Glomerular visceral epithelial cell (primary cell): ENCODE measurements at regions not wholly inside any gene's neighbourhood (a gene's known extent, or its start where the extent isn't known, plus 50 kb on each side); places are given as distances from the start of the nearest gene placed in this dataset.
"Not testable (repeated sequence)": the region's sequence is repeated elsewhere in the genome, so short reads cannot be mapped to it uniquely, and the experiment has no call there.

Source experiments
- DNase-seq: peaks from one replicate; pipeline ENCODE4 v3.0.0-alpha.2; 2016; ENCODE audit errors: extremely low spot score

GRCh38 chr1:207196135-207196534, 92.1 kb downstream of the C4BPA start:
- not testable (repeated sequence) for DNase-seq

DNA sequence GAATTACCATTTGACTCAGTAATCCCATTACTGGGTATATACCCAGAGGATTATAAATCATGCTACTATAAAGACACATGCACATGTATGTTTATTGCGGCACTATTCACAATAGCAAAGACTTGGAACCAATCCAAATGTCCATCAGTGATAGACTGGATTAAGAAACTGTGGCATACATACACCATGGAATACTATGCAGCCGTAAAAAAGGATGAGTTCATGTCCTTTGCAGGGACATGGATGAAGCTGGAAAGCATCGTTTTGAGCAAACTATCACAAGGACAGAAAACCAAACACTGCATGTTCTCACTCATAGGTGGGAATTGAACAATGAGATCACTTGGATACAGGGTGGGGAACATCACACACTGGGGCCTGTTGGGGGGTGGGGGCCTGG, 97.5 kb downstream of the C4BPA start:
- DNase-seq: not testable (repeated sequence)

DNA sequence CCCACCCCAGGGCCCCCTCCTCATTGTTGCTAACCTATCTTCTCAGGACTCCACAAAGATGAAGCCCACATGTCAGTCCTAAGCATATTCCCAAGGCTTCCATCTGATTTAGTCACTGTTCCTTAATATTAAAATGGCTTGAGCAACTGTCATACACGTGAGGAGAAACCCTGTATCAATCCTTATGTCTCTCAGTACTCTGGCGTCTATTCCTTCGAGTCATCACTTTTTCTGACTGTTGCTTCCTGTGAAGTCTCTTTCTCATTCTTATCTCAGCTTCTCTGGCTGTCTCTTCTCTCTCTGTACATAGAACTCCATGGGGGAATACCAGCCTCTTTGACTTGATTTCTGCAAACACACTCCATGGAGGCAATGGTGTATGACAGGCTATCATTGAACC, 98.4 kb downstream of the C4BPA start:
- no peak for DNase-seq

DNA sequence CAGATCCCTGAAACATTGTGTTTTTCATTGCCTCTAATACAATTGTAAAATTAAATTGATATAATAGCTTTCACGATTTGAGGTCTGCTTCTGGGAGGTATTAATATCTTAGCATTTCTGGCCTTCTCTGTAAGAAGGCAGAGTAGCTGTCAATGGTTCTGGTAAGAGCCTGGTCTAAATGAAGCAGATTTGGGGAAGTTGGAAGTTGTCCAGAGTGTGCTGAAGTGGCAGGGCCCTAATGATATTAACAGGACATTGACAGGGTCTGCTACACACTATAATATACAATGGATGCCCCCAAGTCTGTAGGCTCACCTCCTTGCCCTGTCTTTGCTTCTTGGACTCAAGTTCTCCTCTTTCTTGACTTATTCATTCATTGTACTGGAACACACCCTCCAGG, 99.5 kb downstream of the C4BPA start:
- DNase-seq: no peak

DNA sequence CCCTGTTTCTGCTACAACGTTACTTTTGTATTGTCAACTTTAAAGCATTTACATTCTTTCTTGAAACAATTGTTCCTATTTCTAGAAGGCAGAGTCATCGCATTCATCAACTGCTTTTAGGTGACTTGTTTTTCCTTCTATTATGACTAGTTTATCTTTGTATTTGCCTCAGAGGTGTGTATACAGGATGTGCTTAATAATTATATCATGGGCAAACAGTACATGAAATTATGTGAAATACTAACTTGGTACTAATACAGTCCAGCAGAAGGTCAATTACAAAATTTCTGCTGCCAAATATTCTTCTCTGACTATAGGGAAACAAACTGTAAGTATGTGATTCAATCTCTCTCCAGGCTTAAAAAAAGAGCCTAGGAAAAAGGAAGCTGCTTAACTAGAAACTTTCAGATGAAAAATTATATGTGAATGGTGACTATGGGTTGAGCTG, 101.6 kb downstream of the C4BPA start:
- DNase-seq: no peak

DNA sequence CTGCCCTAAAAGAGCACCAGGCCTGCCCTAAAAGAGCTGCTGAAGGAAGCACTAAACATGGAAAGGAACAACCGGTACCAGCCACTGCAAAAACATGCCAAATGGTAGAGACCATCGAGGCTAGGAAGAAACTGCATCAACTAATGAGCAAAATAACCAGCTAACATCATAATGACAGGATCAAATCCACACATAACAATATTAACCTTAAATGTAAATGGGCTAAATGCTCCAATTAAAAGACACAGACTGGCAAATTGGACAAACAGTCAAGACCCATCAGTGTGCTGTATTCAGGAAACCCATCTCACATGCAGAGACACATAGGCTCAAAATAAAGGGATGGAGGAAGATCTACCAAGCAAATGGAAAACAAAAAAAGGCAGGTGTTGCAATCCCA, 104.7 kb downstream of the C4BPA start:
- not testable (repeated sequence) for DNase-seq

DNA sequence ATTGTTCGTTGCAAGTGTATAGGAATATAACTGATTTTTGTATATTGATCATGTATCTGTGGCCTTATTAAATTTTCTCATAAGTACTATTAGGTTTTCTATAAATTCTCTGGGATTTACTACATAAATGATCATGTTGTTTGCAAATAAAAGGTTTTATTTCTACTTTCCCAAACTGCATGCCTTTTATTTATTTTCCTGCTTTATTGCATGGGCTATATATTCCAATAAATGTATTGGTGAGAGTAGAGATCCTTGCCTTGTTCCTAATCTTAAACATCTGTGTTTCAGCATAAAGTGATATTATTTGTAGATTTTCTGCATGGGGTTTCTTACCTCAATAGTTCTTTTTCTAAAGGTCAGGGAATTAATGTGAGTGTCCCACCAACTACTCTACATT, 107.0 kb upstream of the CD55 start:
- DNase-seq: no peak

- no peak for DNase-seq
Measured at GRCh38 chr1:207217778-207218511, 103.5 kb upstream of the CD55 start.

DNA sequence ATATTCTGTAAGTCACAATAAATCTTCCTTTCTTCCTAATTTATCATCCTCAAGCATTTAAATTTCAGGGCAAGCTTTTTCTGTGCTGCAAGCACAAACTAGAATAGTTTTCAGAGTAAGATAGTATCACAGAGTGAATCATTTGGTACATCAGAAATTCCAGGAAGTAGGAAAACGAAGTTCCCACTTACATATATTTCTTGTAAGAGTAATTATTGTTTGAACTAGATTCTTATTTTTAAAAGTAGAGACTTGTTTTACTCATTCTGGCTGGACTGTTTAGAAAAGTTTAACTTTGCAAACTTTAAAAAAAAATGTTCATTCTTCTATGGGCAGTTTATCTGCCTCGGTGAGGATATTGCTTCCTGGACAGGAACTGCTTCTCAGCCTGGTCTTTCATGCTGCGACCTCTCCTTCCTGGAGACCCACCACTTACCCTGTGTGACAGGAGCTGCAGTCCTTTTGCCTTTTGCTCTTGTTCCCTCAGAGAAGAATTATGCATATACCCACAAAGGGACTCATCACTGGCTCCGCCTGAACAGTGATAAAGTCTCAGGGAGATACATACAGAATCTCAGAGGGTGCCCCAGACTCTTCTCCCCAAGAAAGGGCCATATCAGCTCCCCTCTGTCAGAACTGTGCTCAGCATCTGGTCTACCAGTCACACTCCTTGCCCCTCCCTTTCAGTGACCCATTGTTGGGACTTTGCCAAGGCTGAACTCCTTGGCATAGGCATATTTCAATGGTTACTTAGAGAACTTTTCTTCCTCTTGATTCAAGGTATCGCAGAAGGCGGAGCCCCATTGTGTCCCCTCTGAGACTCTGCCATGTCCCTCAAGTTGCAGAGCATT, 102.7 kb upstream of the CD55 start:
- DNase-seq: peak; percentile 15

DNA sequence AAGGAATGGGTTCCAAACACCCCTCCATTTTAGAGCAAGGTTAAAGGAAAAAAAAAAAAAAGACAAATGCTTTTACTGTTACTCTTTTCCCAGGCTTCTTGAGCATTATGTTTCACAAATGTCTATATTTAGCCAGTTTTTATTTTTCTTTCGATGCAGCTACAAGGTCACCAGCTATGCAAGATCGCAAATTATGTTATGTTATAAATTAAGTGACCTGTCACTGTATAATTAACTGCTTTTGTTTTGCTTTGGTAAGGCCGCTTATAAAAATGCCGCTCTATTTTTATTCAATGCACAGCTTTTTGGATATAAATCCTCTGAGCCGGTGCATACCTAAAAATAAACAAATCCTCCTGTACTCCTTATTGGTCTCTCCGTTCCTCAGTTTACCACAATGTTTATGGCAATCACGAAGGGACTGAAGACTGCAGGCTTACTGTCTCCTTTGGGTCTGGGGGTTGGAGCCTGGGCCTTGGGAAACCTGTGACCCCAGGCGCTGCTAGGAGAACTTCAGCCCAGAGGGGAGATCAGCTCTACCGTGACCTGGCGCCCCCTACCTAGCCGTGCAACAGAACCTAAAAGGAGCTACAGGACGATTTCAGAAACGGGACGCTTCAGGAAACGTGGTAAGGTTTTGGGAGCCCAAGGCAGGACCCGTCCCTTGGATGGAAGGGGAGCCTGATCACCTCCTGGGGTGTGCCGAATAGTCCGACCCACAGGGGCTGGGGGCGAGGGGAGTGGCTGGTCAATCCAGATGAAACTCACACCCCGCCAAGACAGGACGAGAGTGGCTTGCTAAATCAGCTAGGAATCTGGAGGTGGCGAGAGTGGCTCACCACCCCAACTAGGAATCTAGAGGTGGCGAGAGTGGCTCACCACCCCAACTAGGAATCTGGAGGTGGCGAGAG, 101.2 kb upstream of the CD55 start:
- DNase-seq: no peak

GRCh38 chr1:207221934-207222351, 99.5 kb upstream of the CD55 start:
- DNase-seq: no peak

DNA sequence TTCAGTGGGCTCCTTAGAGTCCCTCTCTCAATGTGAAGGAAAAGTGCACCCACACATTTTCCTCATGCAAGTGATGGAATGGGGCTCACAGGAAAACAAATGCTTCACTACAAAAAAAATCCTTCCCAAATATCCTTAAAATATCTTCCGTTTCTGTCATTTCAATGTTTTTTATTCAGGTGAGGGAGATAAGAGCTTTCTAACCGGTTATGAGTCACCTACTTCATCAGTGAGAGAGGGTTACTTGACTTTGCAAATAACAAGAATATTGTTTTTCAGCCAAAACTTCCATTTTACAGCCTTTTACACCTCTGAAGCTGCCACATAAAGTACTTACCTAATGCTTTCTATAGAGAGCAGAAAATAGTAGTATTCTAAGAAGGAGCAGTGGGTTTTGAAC, 98.3 kb upstream of the CD55 start:
- DNase-seq: no peak

- no peak for DNase-seq
Measured at GRCh38 chr1:207224666-207225065, 96.8 kb upstream of the CD55 start.

DNA sequence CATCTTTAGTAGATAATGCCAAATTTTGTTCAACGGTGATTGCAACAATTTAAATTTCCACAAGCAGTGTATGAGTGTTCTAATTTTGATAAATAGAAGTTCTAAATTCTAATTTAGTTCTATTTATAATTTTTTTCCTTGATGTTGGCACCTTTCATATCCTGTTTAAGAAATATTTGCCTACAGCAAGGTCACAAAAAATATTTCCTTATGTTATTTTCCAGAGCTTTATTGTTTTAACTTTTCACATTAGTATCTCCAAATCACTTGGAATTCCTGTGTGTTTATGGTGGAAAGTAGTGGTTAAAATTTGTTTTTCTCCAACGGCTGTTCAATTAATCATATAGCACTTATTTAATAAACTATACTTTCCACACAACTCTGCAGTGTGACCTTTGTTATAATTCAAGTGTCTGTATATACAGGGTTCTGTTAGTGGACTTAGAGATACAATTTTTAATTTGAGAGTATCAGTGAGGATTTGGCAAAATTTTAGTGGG, 94.3 kb upstream of the CD55 start:
- no peak for DNase-seq

DNA sequence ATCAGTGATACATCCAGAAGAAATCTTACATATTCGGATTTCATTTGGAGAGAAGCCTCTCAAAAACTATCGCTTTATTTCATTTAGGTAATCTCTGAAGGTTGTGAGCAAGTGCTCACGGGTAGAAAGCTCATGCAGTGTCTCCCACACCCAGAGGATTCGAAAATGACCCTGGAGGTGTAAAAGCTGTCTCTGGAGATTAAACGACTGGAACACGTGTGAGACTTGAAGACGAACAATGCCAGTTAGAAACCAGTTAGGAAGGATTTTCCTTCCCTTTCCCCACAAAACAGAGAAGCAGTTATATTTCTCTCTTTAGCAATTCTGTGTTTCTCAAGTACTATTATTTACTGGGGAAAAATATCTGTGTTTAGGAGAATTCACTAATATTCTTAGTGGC, 92.5 kb upstream of the CD55 start:
- DNase-seq: no peak

DNA sequence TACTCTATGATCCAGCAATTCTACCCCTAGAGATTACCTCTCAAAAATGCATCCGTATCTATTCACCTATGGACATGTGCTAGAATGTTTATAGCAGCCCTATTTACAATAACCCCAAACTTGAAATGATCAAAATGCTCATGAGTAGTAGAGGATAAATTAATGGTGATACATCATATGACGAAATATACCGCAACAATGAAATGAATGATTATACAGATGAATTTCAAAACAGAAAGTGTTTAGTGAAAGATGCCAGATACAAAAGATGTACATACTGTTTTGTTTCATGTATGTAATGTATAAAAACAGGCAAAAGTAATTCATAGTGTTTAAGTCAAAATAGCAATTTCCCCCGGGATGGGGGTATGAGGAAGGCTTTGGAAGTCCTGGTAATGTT, 91.0 kb upstream of the CD55 start:
- DNase-seq: no peak

- no peak for DNase-seq
Measured at GRCh38 chr1:207234690-207235089, 86.8 kb upstream of the CD55 start.

DNA sequence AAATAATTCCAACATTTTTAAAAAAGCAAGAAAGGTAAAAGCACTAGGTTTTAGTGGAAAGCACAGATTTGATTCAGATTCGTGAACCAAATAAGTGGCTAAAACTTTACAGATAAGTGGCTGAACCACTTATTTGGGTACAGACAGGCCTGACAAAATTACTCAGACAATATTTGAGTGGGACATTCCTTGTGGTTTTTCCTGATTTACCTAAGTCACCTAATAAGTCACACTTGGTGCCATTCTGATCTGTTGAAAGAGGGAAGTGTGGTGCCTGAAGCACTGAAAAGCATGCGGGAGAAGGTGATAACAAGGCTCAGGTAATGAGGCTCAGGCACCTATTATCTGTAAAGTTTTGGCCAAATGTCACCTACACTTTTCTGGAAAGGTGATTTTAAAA, 81.6 kb upstream of the CD55 start:
- DNase-seq: no peak

DNA sequence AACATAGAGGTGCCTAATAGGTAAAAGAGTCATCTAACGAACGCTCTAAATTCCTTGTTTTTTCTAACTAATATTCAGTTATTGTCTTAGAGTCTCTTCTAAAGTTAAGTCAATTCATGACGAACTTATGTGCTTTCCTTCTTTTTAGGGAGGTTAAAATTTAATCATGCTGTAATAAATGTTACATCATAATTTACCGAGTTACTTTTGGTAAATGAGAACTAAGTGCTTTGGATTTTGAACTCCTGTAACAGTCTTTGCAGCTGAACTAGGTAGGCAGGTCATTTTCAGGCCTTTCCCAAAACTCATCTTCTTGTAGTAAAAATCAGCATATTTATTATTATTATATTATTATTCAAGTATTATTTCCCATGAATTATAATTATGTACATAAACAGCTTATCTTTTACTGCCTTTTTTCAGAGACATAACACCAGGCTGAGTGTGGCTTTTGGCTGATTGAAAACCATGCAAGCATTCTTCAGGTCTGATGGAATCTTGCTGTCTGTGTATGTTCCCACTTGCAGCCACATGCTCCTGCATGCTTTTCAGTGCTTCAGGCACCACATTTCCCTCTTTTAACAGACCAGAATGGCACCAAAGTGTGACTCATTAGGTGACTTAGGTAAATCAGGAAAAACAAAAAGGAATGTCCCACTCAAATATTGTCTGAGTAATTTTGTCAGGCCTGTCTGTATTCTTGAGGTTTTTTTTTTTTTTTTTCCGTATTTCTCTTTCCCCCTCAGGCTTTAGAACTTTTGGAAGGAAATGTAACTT, 81.0 kb upstream of the CD55 start:
- DNase-seq: peak; percentile 58

GRCh38 chr1:207241164-207241934, 80.1 kb upstream of the CD55 start:
- no peak for DNase-seq
